ENCODE measurements at regions not wholly inside any gene's neighbourhood (a gene's known extent, or its start where the extent isn't known, plus 50 kb on each side); places are given as distances from the start of the nearest gene placed in this dataset.

- no peak overlapping the region for H3K27ac ChIP-seq (ENCODE audit: low read depth)
- 37% methylated on average over 3 of the region's 3 CpGs for WGBS
These were observed 147.1 kb downstream of the IRX1 start for GRCh38 chr5:3742750-3743149.

GRCh38 chr5:3751846-3752245 is 156.2 kb downstream of the IRX1 start:
- no peaks in the 10 kb centered on the region for H3K4me1 ChIP-seq (ENCODE audit: insufficient read depth)
- no peak for DNase-seq (ENCODE audit: extremely low spot score)

More at GRCh38 chr5:3742750-3743149, 147.1 kb downstream of the IRX1 start:
- Histone ChIP-seq H3K4me3 (ENCODE audit: low read depth, low read length) (no peak overlapping the region), H3K4me1 (ENCODE audit: insufficient read depth) (no peaks in the 10 kb centered on the region), H3K36me3 (ENCODE audit: insufficient read depth) (no peaks in the 10 kb centered on the region)
- no peak for DNase-seq (ENCODE audit: extremely low spot score)

GRCh38 chr5:3778000-3778550 is 182.4 kb downstream of the IRX1 start:
- no peaks in the 10 kb centered on the region for H3K36me3 ChIP-seq (ENCODE audit: insufficient read depth)
- no peak for DNase-seq (ENCODE audit: extremely low spot score)
- no peaks in the 10 kb centered on the region for H3K4me1 ChIP-seq (ENCODE audit: insufficient read depth)
- WGBS, result 24% methylated on average over 6 of the region's 6 CpGs
- no peak overlapping the region for H3K27ac ChIP-seq (ENCODE audit: low read depth)
- no peak overlapping the region for H3K4me3 ChIP-seq (ENCODE audit: low read depth, low read length)

More at GRCh38 chr5:3751846-3752245, 156.2 kb downstream of the IRX1 start:
- 92% methylated on average over 2 of the region's 2 CpGs for WGBS
- Histone ChIP-seq H3K27ac (ENCODE audit: low read depth) (no peak overlapping the region), H3K4me3 (ENCODE audit: low read depth, low read length) (no peak overlapping the region), H3K36me3 (ENCODE audit: insufficient read depth) (no peaks in the 10 kb centered on the region)

- Histone ChIP-seq H3K4me3 (ENCODE audit: low read depth, low read length) (no peak overlapping the region), H3K36me3 (ENCODE audit: insufficient read depth) (no peaks in the 10 kb centered on the region), H3K27ac (ENCODE audit: low read depth) (no peak overlapping the region), H3K4me1 (ENCODE audit: insufficient read depth) (no peaks in the 10 kb centered on the region)
- 87% methylated on average over 2 of the region's 2 CpGs for WGBS
- DNase-seq (ENCODE audit: extremely low spot score), result no peak
These were observed 183.3 kb downstream of the IRX1 start for GRCh38 chr5:3778945-3779344.

GRCh38 chr5:3780278-3780677 is 184.6 kb downstream of the IRX1 start:
- Histone ChIP-seq H3K27ac (ENCODE audit: low read depth) (no peak overlapping the region), H3K4me1 (ENCODE audit: insufficient read depth) (no peaks in the 10 kb centered on the region), H3K4me3 (ENCODE audit: low read depth, low read length) (no peak overlapping the region), H3K36me3 (ENCODE audit: insufficient read depth) (no peaks in the 10 kb centered on the region)
- 84% methylated on average over 7 of the region's 7 CpGs for WGBS
- no peak for DNase-seq (ENCODE audit: extremely low spot score)

GRCh38 chr5:3780907-3781306 is 185.3 kb downstream of the IRX1 start:
- WGBS, result 78% methylated on average over 11 of the region's 11 CpGs
- no peak overlapping the region for H3K4me3 ChIP-seq (ENCODE audit: low read depth, low read length)
- no peak for DNase-seq (ENCODE audit: extremely low spot score)
- H3K27ac ChIP-seq (ENCODE audit: low read depth), result no peak overlapping the region
- H3K36me3 ChIP-seq (ENCODE audit: insufficient read depth), result no peaks in the 10 kb centered on the region
- H3K4me1 ChIP-seq (ENCODE audit: insufficient read depth), result no peaks in the 10 kb centered on the region

- Histone ChIP-seq H3K4me1 (ENCODE audit: insufficient read depth) (no peaks in the 10 kb centered on the region), H3K36me3 (ENCODE audit: insufficient read depth) (no peaks in the 10 kb centered on the region), H3K4me3 (ENCODE audit: low read depth, low read length) (no peak overlapping the region), H3K27ac (ENCODE audit: low read depth) (no peak overlapping the region)
- WGBS, result 79% methylated on average over 2 of the region's 2 CpGs
- no peak for DNase-seq (ENCODE audit: extremely low spot score)
These were observed 189.2 kb downstream of the IRX1 start for GRCh38 chr5:3784854-3785253.

- Histone ChIP-seq H3K36me3 (ENCODE audit: insufficient read depth) (no peaks in the 10 kb centered on the region), H3K4me1 (ENCODE audit: insufficient read depth) (no peaks in the 10 kb centered on the region), H3K4me3 (ENCODE audit: low read depth, low read length) (no peak overlapping the region), H3K27ac (ENCODE audit: low read depth) (no peak overlapping the region)
- 79% methylated on average over 2 of the region's 2 CpGs for WGBS
- no peak for DNase-seq (ENCODE audit: extremely low spot score)
These were observed 190.5 kb downstream of the IRX1 start for GRCh38 chr5:3786165-3786564.

GRCh38 chr5:3786891-3787430 is 191.3 kb downstream of the IRX1 start:
- DNase-seq (ENCODE audit: extremely low spot score), result no peak
- H3K27ac ChIP-seq (ENCODE audit: low read depth), result no peak overlapping the region
- 53% methylated on average over 14 of the region's 14 CpGs for WGBS
- H3K4me3 ChIP-seq (ENCODE audit: low read depth, low read length), result no peak overlapping the region
- no peaks in the 10 kb centered on the region for H3K4me1 ChIP-seq (ENCODE audit: insufficient read depth)
- H3K36me3 ChIP-seq (ENCODE audit: insufficient read depth), result no peaks in the 10 kb centered on the region

GRCh38 chr5:3787604-3788003 is 192.0 kb downstream of the IRX1 start:
- Histone ChIP-seq H3K4me1 (ENCODE audit: insufficient read depth) (no peaks in the 10 kb centered on the region), H3K4me3 (ENCODE audit: low read depth, low read length) (no peak overlapping the region), H3K36me3 (ENCODE audit: insufficient read depth) (no peaks in the 10 kb centered on the region), H3K27ac (ENCODE audit: low read depth) (no peak overlapping the region)
- WGBS, result 29% methylated on average over 10 of the region's 10 CpGs
- no peak for DNase-seq (ENCODE audit: extremely low spot score)

GRCh38 chr5:3789519-3790193 is 194.0 kb downstream of the IRX1 start:
- DNase-seq (ENCODE audit: extremely low spot score), result no peak
- no peaks in the 10 kb centered on the region for H3K4me1 ChIP-seq (ENCODE audit: insufficient read depth)
- 65% methylated on average over 14 of the region's 14 CpGs for WGBS
- no peak overlapping the region for H3K27ac ChIP-seq (ENCODE audit: low read depth)
- no peaks in the 10 kb centered on the region for H3K36me3 ChIP-seq (ENCODE audit: insufficient read depth)
- H3K4me3 ChIP-seq (ENCODE audit: low read depth, low read length), result no peak overlapping the region

GRCh38 chr5:3793162-3793561 is 197.5 kb downstream of the IRX1 start:
- Histone ChIP-seq H3K36me3 (ENCODE audit: insufficient read depth) (no peaks in the 10 kb centered on the region), H3K27ac (ENCODE audit: low read depth) (no peak overlapping the region), H3K4me3 (ENCODE audit: low read depth, low read length) (no peak overlapping the region), H3K4me1 (ENCODE audit: insufficient read depth) (no peaks in the 10 kb centered on the region)
- no peak for DNase-seq (ENCODE audit: extremely low spot score)
- WGBS, result 56% methylated on average over 1 of the region's 1 CpG

GRCh38 chr5:3794611-3795010 is 199.0 kb downstream of the IRX1 start:
- H3K27ac ChIP-seq (ENCODE audit: low read depth), result no peak overlapping the region
- 96% methylated on average over 1 of the region's 1 CpG for WGBS
- no peaks in the 10 kb centered on the region for H3K36me3 ChIP-seq (ENCODE audit: insufficient read depth)
- no peak overlapping the region for H3K4me3 ChIP-seq (ENCODE audit: low read depth, low read length)
- no peak for DNase-seq (ENCODE audit: extremely low spot score)
- no peaks in the 10 kb centered on the region for H3K4me1 ChIP-seq (ENCODE audit: insufficient read depth)

GRCh38 chr5:3796736-3797135 is 201.1 kb downstream of the IRX1 start:
- H3K4me1 ChIP-seq (ENCODE audit: insufficient read depth), result no peaks in the 10 kb centered on the region
- H3K4me3 ChIP-seq (ENCODE audit: low read depth, low read length), result no peak overlapping the region
- H3K36me3 ChIP-seq (ENCODE audit: insufficient read depth), result no peaks in the 10 kb centered on the region
- DNase-seq (ENCODE audit: extremely low spot score), result no peak
- 82% methylated on average over 3 of the region's 3 CpGs for WGBS
- H3K27ac ChIP-seq (ENCODE audit: low read depth), result no peak overlapping the region

All from urinary bladder (tissue), 3 donors.